ENCODE measurements at regions not wholly inside any gene's neighbourhood (a gene's known extent, or its start where the extent isn't known, plus 50 kb on each side); places are given as distances from the start of the nearest gene placed in this dataset.
"Not testable (repeated sequence)": the region's sequence is repeated elsewhere in the genome, so short reads cannot be mapped to it uniquely, and the experiment has no call there.

DNA sequence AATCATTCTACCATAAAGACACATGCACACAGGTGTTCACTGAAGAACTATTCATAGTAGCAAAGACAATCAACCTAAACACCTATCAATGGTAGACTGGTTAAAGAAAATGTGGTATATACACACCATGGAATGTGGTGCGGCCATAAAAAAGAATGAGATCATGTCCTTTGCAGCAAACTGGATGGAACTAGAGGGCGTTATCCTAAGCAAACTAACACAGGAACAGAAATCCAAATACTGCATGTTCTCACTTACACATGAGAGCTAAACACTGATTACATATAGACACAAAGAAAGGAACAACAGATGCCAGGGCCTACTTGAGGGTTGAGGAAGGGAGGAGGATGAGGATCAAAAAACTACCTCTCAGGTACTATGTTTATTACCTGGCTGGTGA, 103.8 kb downstream of the DRD1 start:
- no peak for DNase-seq (ENCODE audit: low spot score, unreplicated experiment)
- Mint-ChIP-seq H3K4me3 (ENCODE audit: low read depth) (no peak overlapping the region), H3K36me3 (ENCODE audit: insufficient read depth) (no peaks in the 10 kb centered on the region), H3K9me3 (ENCODE audit: low read depth) (peaks cover 6% of the 10 kb centered on the region), H3K27me3 (no peaks in the 10 kb centered on the region), H3K4me1 (ENCODE audit: low read depth) (no peaks in the 10 kb centered on the region), H3K27ac (no peak overlapping the region)
- TF ChIP-seq, protein P1, sequence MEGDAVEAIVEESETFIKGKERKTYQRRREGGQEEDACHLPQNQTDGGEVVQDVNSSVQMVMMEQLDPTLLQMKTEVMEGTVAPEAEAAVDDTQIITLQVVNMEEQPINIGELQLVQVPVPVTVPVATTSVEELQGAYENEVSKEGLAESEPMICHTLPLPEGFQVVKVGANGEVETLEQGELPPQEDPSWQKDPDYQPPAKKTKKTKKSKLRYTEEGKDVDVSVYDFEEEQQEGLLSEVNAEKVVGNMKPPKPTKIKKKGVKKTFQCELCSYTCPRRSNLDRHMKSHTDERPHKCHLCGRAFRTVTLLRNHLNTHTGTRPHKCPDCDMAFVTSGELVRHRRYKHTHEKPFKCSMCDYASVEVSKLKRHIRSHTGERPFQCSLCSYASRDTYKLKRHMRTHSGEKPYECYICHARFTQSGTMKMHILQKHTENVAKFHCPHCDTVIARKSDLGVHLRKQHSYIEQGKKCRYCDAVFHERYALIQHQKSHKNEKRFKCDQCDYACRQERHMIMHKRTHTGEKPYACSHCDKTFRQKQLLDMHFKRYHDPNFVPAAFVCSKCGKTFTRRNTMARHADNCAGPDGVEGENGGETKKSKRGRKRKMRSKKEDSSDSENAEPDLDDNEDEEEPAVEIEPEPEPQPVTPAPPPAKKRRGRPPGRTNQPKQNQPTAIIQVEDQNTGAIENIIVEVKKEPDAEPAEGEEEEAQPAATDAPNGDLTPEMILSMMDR (IDR thresholded peaks at IDR 0.05; ENCODE audit: unreplicated experiment), result no peak

GRCh38 chr5:175337680-175338079, 106.3 kb downstream of the DRD1 start:
- DNase-seq (ENCODE audit: low spot score, unreplicated experiment), result no peak
- H3K9me3 Mint-ChIP-seq (ENCODE audit: low read depth), result no peaks in the 10 kb centered on the region
- H3K27ac Mint-ChIP-seq, result no peak overlapping the region
- no peaks in the 10 kb centered on the region for H3K27me3 Mint-ChIP-seq
- TF ChIP-seq, protein P1 (IDR thresholded peaks at IDR 0.05; ENCODE audit: unreplicated experiment), result no peak
- H3K36me3 Mint-ChIP-seq (ENCODE audit: insufficient read depth), result no peaks in the 10 kb centered on the region
- H3K4me3 Mint-ChIP-seq (ENCODE audit: low read depth), result no peak overlapping the region
- no peaks in the 10 kb centered on the region for H3K4me1 Mint-ChIP-seq (ENCODE audit: low read depth)

DNA sequence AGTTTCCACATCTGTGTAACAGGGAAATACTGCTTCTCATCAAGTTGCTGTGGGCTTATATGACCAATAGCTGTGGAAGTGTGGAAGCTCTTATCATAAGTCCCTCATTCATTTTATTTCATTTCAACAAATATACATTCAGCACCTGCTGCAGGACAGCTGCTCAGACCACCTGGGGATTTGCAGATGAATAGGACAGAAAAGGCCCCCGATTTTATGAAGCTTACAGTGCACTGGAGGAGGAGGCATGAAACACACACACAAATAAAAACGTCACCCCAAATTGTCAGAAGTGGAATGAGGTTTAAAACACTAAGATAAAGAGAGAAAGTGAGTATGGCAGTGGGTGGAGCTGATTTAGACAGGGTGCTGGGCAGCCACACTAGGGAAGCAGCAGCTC, 107.2 kb downstream of the DRD1 start:
- Mint-ChIP-seq H3K4me3 (ENCODE audit: low read depth) (no peak overlapping the region), H3K27me3 (no peaks in the 10 kb centered on the region)
- TF ChIP-seq, protein P1 (IDR thresholded peaks at IDR 0.05; ENCODE audit: unreplicated experiment), result no peak

DNA sequence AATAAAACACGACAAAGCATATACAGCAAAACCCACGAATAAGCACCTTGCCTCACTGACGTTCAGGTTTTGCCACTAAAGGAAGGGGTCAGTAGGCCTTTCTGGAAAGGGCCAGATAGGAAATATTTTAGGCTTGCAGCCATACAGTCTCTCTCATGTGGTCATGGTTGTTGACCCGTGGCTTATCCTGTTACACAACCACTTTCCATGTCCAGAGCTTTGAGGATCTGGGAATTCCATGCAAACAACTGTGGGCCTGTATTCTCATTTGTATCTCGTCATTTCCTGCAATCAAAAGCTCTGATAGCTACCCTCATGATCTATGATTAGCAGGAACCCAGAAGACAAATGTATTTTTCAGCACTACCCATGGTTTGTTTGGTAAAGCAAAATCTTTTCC, 108.3 kb downstream of the DRD1 start:
- H3K9me3 Mint-ChIP-seq (ENCODE audit: low read depth), result peaks cover 3% of the 10 kb centered on the region
- no peak for DNase-seq (ENCODE audit: low spot score, unreplicated experiment)
- no peak overlapping the region for H3K27ac Mint-ChIP-seq
- TF ChIP-seq, protein P1 (IDR thresholded peaks at IDR 0.05; ENCODE audit: unreplicated experiment), result no peak
- no peaks in the 10 kb centered on the region for H3K27me3 Mint-ChIP-seq
- no peak overlapping the region for H3K4me3 Mint-ChIP-seq (ENCODE audit: low read depth)
- H3K4me1 Mint-ChIP-seq (ENCODE audit: low read depth), result no peaks in the 10 kb centered on the region
- H3K36me3 Mint-ChIP-seq (ENCODE audit: insufficient read depth), result no peaks in the 10 kb centered on the region

More for the DNA sequence above, 107.2 kb downstream of the DRD1 start:
- no peak overlapping the region for H3K27ac Mint-ChIP-seq
- H3K4me1 Mint-ChIP-seq (ENCODE audit: low read depth), result no peaks in the 10 kb centered on the region
- no peaks in the 10 kb centered on the region for H3K36me3 Mint-ChIP-seq (ENCODE audit: insufficient read depth)
- no peak for DNase-seq (ENCODE audit: low spot score, unreplicated experiment)
- H3K9me3 Mint-ChIP-seq (ENCODE audit: low read depth), result no peaks in the 10 kb centered on the region

GRCh38 chr5:175331173-175332036, 112.6 kb downstream of the DRD1 start:
- H3K27me3 Mint-ChIP-seq; H3K9me3 Mint-ChIP-seq (ENCODE audit: low read depth); H3K4me3 Mint-ChIP-seq (ENCODE audit: low read depth); DNase-seq (ENCODE audit: low spot score, unreplicated experiment); H3K36me3 Mint-ChIP-seq (ENCODE audit: insufficient read depth); H3K27ac Mint-ChIP-seq; H3K4me1 Mint-ChIP-seq (ENCODE audit: low read depth): not testable (repeated sequence)

DNA sequence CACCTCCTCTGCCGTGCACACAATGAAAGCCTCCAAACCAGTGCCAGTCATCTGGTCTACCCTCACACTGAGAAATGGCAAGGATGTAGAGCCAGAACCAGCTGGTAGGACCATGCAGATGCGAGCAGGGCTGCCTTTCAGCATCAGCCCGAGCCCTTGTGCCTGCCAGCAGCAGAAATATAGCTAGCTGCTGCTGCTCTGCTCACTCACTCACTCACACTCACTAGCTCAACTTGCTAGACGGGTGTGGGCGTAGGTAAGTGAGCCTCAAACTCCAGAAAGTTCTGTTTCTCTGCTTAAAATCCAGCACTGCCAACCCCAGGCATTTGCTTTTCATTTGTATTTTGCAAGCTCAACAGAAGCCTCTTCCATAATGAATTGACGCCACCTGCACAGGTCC, 114.0 kb downstream of the DRD1 start:
- Mint-ChIP-seq H3K4me1 (ENCODE audit: low read depth) (no peaks in the 10 kb centered on the region), H3K4me3 (ENCODE audit: low read depth) (no peak overlapping the region), H3K27me3 (peaks cover 8% of the 10 kb centered on the region), H3K27ac (no peak overlapping the region), H3K36me3 (ENCODE audit: insufficient read depth) (no peaks in the 10 kb centered on the region), H3K9me3 (ENCODE audit: low read depth) (peaks cover 3% of the 10 kb centered on the region)
- no peak for DNase-seq (ENCODE audit: low spot score, unreplicated experiment)
- TF ChIP-seq, protein P1 (IDR thresholded peaks at IDR 0.05; ENCODE audit: unreplicated experiment), result no peak
